Lower leg skin (tissue), 4 donors: ENCODE measurements at regions not wholly inside any gene's neighbourhood (a gene's known extent, or its start where the extent isn't known, plus 50 kb on each side); places are given as distances from the start of the nearest gene placed in this dataset.
"Not testable (repeated sequence)": the region's sequence is repeated elsewhere in the genome, so short reads cannot be mapped to it uniquely, and the experiment has no call there.

Experiments
- DNase-seq, 2 donors: peaks; one replicate each; pipeline ENCODE4 v3.0.0-alpha.2; 2019; ENCODE audit warnings: low spot score in 2 of 2
- H3K4me3 ChIP-seq: fragments of 200-600 bp; sonication (generic); 2 replicates; pipeline ENCODE4 v1.5.1; 2017; ENCODE audit warnings: mild to moderate bottlenecking, low read depth; ENCODE audit not compliant: poor library complexity, severe bottlenecking
- CTCF ChIP-seq, 3 donors: fragments of 450-650 bp; IDR thresholded peaks; one replicate each; pipeline ENCODE4 v1.5.1; 2016; ENCODE audit warnings: antibody characterized with exemption in 3 of 3, mild to moderate bottlenecking in 3 of 3, moderate library complexity in 2 of 3
- POLR2A ChIP-seq, 2 donors: fragments of 450-650 bp; IDR thresholded peaks; one replicate each; pipeline ENCODE4 v1.6.1; 2016 to 2017; ENCODE audit warnings: antibody characterized with exemption in 2 of 2, mild to moderate bottlenecking in 1 of 2, moderate library complexity in 1 of 2
- WGBS, 2 donors: methylation state at CpG; one replicate each; pipeline ENCODE4 v1.1.5; 2018; 5-methylcytosine and 5-hydroxymethylcytosine counted together
- intact Hi-C: fragments of 100-400 bp; cut with DNase I; formaldehyde crosslinking; loops from one replicate; pipeline ENCODE4 v1.15.0; 2023; ENCODE audit warnings: low total_unique reads

- 95 to 96% methylated on average over 3 of the region's 3 CpGs for WGBS, 2 donors
- H3K4me3 ChIP-seq = no peak overlapping the region
- TF ChIP-seq POLR2A (IDR thresholded peaks at IDR 0.05) (no peak), CTCF (IDR thresholded peaks at IDR 0.05) (no peak)
- no peak for DNase-seq
- intact Hi-C loops = no loop called here
Observed at GRCh38 chr2:144621266-144621665, 101.3 kb upstream of the ZEB2 start.

- no peak for DNase-seq
- intact Hi-C loops = no loop called here
- 61 to 64% methylated on average over 3 of the region's 3 CpGs for WGBS, 2 donors
- no peak overlapping the region for H3K4me3 ChIP-seq
- TF ChIP-seq CTCF (IDR thresholded peaks at IDR 0.05) (no peak), POLR2A (IDR thresholded peaks at IDR 0.05) (no peak)
Observed at GRCh38 chr2:144619760-144620159, 99.8 kb upstream of the ZEB2 start.

- H3K4me3 ChIP-seq, intact Hi-C loops, DNase-seq: not testable (repeated sequence)
- WGBS, 2 donors = 95 to 96% methylated on average over 6 of the region's 6 CpGs
Observed at GRCh38 chr2:144617171-144617570, 97.3 kb upstream of the ZEB2 start.

- TF ChIP-seq POLR2A (IDR thresholded peaks at IDR 0.05) = no peak
- no peak for TF ChIP-seq CTCF (IDR thresholded peaks at IDR 0.05)
- no peak overlapping the region for H3K4me3 ChIP-seq
- no peak for DNase-seq
- intact Hi-C loops = no loop called here
- 29 to 36% methylated on average over 5 of the region's 5 CpGs for WGBS, 2 donors
Observed at GRCh38 chr2:144615866-144616565, 96.1 kb upstream of the ZEB2 start.

- DNase-seq = peak in 1 of 2 donors; percentile 32
- WGBS, 2 donors = 66% methylated on average over 7 of the region's 7 CpGs
- intact Hi-C loops = no loop called here
- H3K4me3 ChIP-seq = no peak overlapping the region
- no peak for TF ChIP-seq CTCF (IDR thresholded peaks at IDR 0.05)
- TF ChIP-seq POLR2A (IDR thresholded peaks at IDR 0.05) = no peak
Observed at GRCh38 chr2:144607891-144608521, 88.1 kb upstream of the ZEB2 start.

- H3K4me3 ChIP-seq = no peak overlapping the region
- DNase-seq = no peak
- 88 to 97% methylated on average over 8 of the region's 8 CpGs for WGBS, 2 donors
- intact Hi-C loops = no loop called here
- TF ChIP-seq POLR2A (IDR thresholded peaks at IDR 0.05) = no peak
- TF ChIP-seq CTCF (IDR thresholded peaks at IDR 0.05) = no peak
Observed at GRCh38 chr2:144607099-144607498, 87.2 kb upstream of the ZEB2 start.
